Upper lobe of left lung (tissue), 4 donors: ENCODE measurements at regions not wholly inside any gene's neighbourhood (a gene's known extent, or its start where the extent isn't known, plus 50 kb on each side); places are given as distances from the start of the nearest gene placed in this dataset.
"Not testable (repeated sequence)": the region's sequence is repeated elsewhere in the genome, so short reads cannot be mapped to it uniquely, and the experiment has no call there.

Experiments
- POLR2A ChIP-seq, 4 donors: fragments of 450-650 bp; IDR thresholded peaks; one replicate each; pipeline ENCODE4 v1.5.1; 2016 to 2017; ENCODE audit warnings: antibody characterized with exemption in 4 of 4, mild to moderate bottlenecking in 2 of 4
- POLR2AphosphoS5 ChIP-seq, 2 donors: sonication (generic); formaldehyde crosslinking; IDR thresholded peaks; one replicate each; pipeline ENCODE4 v1.5.1; 2017; ENCODE audit warnings: antibody characterized with exemption in 2 of 2
- TF ChIP-seq, protein P1 (sequence below), 6 experiments: fragments of 450-650 bp in 4 of 6; fragments of 200-600 bp in 2 of 6; sonication (generic) in 2 of 6; IDR thresholded peaks; one replicate each; pipeline ENCODE4 v1.5.1; 2016 to 2019; ENCODE audit warnings: antibody characterized with exemption in 6 of 6

DNA sequence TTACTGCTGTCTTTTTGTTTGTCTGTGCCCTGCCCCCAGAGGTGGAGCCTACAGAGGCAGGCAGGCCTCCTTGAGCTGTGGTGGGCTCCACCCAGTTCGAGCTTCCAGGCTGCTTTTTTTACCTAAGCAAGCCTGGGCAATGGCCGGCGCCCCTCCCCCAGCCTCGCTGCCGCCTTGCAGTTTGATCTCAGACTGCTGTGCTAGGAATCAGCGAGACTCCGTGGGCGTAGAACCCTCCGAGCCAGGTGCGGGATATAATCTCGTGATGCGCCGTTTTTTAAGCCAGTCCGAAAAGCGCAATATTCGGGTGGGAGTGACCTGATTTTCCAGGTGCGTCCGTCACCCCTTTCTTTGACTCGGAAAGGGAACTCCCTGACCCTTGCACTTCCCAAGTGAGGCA lies 336.4 kb upstream of the CTSO start:
- not testable (repeated sequence) for TF ChIP-seq POLR2A, POLR2AphosphoS5 (IDR thresholded peaks at IDR 0.05)
- TF ChIP-seq, protein P1, sequence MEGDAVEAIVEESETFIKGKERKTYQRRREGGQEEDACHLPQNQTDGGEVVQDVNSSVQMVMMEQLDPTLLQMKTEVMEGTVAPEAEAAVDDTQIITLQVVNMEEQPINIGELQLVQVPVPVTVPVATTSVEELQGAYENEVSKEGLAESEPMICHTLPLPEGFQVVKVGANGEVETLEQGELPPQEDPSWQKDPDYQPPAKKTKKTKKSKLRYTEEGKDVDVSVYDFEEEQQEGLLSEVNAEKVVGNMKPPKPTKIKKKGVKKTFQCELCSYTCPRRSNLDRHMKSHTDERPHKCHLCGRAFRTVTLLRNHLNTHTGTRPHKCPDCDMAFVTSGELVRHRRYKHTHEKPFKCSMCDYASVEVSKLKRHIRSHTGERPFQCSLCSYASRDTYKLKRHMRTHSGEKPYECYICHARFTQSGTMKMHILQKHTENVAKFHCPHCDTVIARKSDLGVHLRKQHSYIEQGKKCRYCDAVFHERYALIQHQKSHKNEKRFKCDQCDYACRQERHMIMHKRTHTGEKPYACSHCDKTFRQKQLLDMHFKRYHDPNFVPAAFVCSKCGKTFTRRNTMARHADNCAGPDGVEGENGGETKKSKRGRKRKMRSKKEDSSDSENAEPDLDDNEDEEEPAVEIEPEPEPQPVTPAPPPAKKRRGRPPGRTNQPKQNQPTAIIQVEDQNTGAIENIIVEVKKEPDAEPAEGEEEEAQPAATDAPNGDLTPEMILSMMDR (IDR thresholded peaks at IDR 0.05): not testable (repeated sequence)
